CD4-positive, alpha-beta T cell (primary cell): ENCODE measurements at regions not wholly inside any gene's neighbourhood (a gene's known extent, or its start where the extent isn't known, plus 50 kb on each side); places are given as distances from the start of the nearest gene placed in this dataset.

Experiments used
- ATAC-seq: fragments of 200-7000 bp; cut with Tn5 transposase; one replicate; pipeline ENCODE4 v1.10.0; 2022; ENCODE audit warnings: mild to moderate bottlenecking; ENCODE audit not compliant: poor library complexity
- CTCF ChIA-PET: fragments of 350-600 bp; sonication (Branson Sonifier 250); formaldehyde crosslinking; loops from one replicate; lab custom pipeline; 2021; ENCODE audit warnings: antibody characterized with exemption, inconsistent platforms; lab: Charles Lee
- POLR2A ChIA-PET: fragments of 350-600 bp; sonication (Branson Sonifier 250); formaldehyde crosslinking; loops from one replicate; lab custom pipeline; 2021; ENCODE audit warnings: antibody characterized with exemption, inconsistent platforms; lab: Charles Lee
- DNase-seq, 14 experiments: peaks; one replicate each; pipeline ENCODE4 v3.0.0-alpha.2; 2013 to 2020; ENCODE audit warnings: mixed read lengths in 2 of 14
- H3K27ac ChIP-seq, 2 donors: one replicate each; pipeline versions ENCODE4 v1.5.1 to v1.7.0; 2013; ENCODE audit warnings: low read length in 2 of 2, low read depth in 1 of 2, mild to moderate bottlenecking in 1 of 2
- H3K27me3 ChIP-seq, 2 experiments: 1 replicate in 1 of 2; 2 replicates in 1 of 2; pipeline versions ENCODE4 v1.6.1 to v1.7.0; 2013; ENCODE audit warnings: low read length in 2 of 2, control low read depth in 1 of 2, mild to moderate bottlenecking in 1 of 2, moderate library complexity in 1 of 2; ENCODE audit not compliant: insufficient read depth in 2 of 2, control insufficient read depth in 1 of 2
- H3K36me3 ChIP-seq: one replicate; pipeline ENCODE4 v1.6.1; 2013; ENCODE audit warnings: low read length, control low read depth; ENCODE audit not compliant: insufficient read depth
- H3K4me1 ChIP-seq: one replicate; pipeline ENCODE4 v1.6.1; 2013; ENCODE audit warnings: low read length, control low read depth; ENCODE audit not compliant: insufficient read depth
- H3K4me3 ChIP-seq: one replicate; pipeline ENCODE4 v1.5.1; 2013; ENCODE audit warnings: mild to moderate bottlenecking, low read length, moderate library complexity
- H3K9me3 ChIP-seq, 2 experiments: 1 replicate in 1 of 2; 2 replicates in 1 of 2; pipeline versions ENCODE4 v1.6.1 to v1.7.0; 2013; ENCODE audit warnings: low read length in 2 of 2, mild to moderate bottlenecking in 2 of 2, control low read depth in 1 of 2, moderate library complexity in 1 of 2; ENCODE audit not compliant: control insufficient read depth in 1 of 2, insufficient read depth in 1 of 2
- H3K27ac Mint-ChIP-seq: one replicate; pipeline ENCODE4 v1.8.0; 2020; ENCODE audit warnings: mixed read lengths
- H3K27me3 Mint-ChIP-seq: one replicate; pipeline ENCODE4 v1.8.0; 2021; ENCODE audit warnings: mixed read lengths
- H3K36me3 Mint-ChIP-seq: one replicate; pipeline ENCODE4 v1.8.0; 2021; ENCODE audit warnings: low read depth, mixed read lengths
- H3K4me1 Mint-ChIP-seq: one replicate; pipeline ENCODE4 v1.8.0; 2021; ENCODE audit warnings: low read depth, mixed read lengths
- H3K4me3 Mint-ChIP-seq: one replicate; pipeline ENCODE4 v1.8.0; 2020; ENCODE audit warnings: mild to moderate bottlenecking, mixed read lengths
- H3K9me3 Mint-ChIP-seq: one replicate; pipeline ENCODE4 v1.8.0; 2020; ENCODE audit warnings: mixed read lengths
- intact Hi-C, 2 experiments: fragments of 100-400 bp; cut with DNase I in 1 of 2; cut with micrococcal nuclease in 1 of 2; formaldehyde crosslinking; loops; one replicate each; pipeline versions ENCODE4 v1.15.1 to v1.9.0; 2023 to 2025; cut with DNase I, micrococcal nuclease
- TF ChIP-seq, protein P1 (sequence below): fragments of 200-600 bp; IDR thresholded peaks from one replicate; pipeline ENCODE4 v1.8.0; 2022; ENCODE audit warnings: antibody characterized with exemption, mild to moderate bottlenecking

DNA sequence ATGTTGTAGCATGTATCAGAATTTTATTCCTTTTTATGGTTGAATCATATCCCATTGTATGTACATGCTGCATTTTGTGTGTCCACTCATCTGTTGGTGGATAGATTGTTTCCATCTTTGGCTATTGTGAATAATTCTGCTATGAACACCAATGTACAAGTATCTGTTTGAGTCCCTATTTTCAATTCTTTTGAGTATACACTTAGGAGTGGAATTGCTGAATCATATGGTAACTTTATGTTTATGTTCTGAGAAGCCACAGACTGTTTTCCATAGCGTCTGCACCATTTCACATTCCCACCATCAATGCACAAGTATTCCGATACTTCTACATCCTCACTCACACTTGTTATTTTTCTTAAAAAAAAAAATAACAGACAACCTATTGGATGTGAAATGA is 91.5 kb downstream of the ARF6 start:
- H3K36me3 Mint-ChIP-seq: no peaks in the 10 kb centered on the region
- ATAC-seq: no peak
- Histone ChIP-seq H3K9me3 (no peaks in the 10 kb centered on the region), H3K27ac (no peak overlapping the region), H3K4me1 (peaks cover 40% of the 10 kb centered on the region), H3K4me3 (no peak overlapping the region), H3K36me3 (no peaks in the 10 kb centered on the region), H3K27me3 (no peaks in the 10 kb centered on the region)
- CTCF ChIA-PET: no interaction called here
- H3K9me3 Mint-ChIP-seq: no peaks in the 10 kb centered on the region
- H3K4me1 Mint-ChIP-seq: peaks cover 67% of the 10 kb centered on the region
- DNase-seq: no peak
- intact Hi-C loops: no loop called here
- TF ChIP-seq, protein P1, sequence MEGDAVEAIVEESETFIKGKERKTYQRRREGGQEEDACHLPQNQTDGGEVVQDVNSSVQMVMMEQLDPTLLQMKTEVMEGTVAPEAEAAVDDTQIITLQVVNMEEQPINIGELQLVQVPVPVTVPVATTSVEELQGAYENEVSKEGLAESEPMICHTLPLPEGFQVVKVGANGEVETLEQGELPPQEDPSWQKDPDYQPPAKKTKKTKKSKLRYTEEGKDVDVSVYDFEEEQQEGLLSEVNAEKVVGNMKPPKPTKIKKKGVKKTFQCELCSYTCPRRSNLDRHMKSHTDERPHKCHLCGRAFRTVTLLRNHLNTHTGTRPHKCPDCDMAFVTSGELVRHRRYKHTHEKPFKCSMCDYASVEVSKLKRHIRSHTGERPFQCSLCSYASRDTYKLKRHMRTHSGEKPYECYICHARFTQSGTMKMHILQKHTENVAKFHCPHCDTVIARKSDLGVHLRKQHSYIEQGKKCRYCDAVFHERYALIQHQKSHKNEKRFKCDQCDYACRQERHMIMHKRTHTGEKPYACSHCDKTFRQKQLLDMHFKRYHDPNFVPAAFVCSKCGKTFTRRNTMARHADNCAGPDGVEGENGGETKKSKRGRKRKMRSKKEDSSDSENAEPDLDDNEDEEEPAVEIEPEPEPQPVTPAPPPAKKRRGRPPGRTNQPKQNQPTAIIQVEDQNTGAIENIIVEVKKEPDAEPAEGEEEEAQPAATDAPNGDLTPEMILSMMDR: no peak
- peak overlapping the region; percentile 51 for H3K27ac Mint-ChIP-seq
- no peaks in the 10 kb centered on the region for H3K27me3 Mint-ChIP-seq
- no peak overlapping the region for H3K4me3 Mint-ChIP-seq
- POLR2A ChIA-PET: interaction anchor here (1.9 kb wide), 1 partner anchor 13 kb away, joined by 5 read pairs; no protein-coding TSS in a partner anchor

DNA sequence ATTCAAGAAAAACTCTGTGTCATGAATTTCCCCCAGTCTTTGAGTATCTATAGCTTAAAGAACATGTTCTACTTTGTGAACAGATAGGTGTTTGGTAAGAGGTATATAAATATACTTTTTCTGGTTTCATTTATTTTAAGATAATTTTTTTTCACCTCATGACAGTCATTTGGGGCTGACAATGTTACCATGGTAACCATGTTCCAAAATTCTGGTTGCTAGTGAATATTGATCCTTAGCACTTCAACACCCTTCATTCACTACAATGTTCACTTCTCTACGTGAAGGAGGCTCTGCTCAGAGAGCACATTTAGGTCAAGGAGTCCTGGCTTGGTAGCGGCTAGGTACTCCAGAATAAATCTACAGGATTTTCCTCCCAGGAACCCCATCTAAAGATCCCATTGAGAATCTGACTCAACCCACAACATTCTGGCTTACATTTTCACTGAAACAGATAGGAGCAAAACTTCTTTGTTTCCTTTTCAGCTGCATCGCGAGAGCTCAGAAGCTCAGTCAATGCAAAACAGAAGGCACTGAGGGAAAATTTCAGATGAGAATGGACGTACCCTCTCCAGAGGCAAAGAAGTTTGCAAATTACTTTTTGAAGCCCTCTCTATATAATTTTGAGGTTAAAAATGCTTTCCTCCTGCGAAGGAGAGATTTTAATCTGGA is 93.6 kb downstream of the ARF6 start:
- H3K4me3 ChIP-seq: no peak overlapping the region
- TF ChIP-seq, protein P1: no peak
- Mint-ChIP-seq H3K36me3 (no peaks in the 10 kb centered on the region), H3K4me3 (peak overlapping the region; percentile 30), H3K27me3 (no peaks in the 10 kb centered on the region), H3K9me3 (no peaks in the 10 kb centered on the region), H3K4me1 (peaks cover 47% of the 10 kb centered on the region), H3K27ac (peak overlapping the region; percentile 68)
- intact Hi-C loops: no loop called here
- H3K27me3 ChIP-seq: no peaks in the 10 kb centered on the region
- ChIA-PET POLR2A (interaction anchor here (1.0 to 2.0 kb wide), 4 partner anchors 14 to 41 kb away, joined by 3 to 10 read pairs (median 4); no protein-coding TSS in a partner anchor), CTCF (interaction anchor here (1.2 kb wide), 1 partner anchor 76 kb away, joined by 3 read pairs; no protein-coding TSS in a partner anchor)
- DNase-seq (no peak), ATAC-seq (no peak)
- no peak overlapping the region for H3K27ac ChIP-seq
- H3K36me3 ChIP-seq: no peaks in the 10 kb centered on the region
- no peaks in the 10 kb centered on the region for H3K9me3 ChIP-seq
- H3K4me1 ChIP-seq: peaks cover 23% of the 10 kb centered on the region

DNA sequence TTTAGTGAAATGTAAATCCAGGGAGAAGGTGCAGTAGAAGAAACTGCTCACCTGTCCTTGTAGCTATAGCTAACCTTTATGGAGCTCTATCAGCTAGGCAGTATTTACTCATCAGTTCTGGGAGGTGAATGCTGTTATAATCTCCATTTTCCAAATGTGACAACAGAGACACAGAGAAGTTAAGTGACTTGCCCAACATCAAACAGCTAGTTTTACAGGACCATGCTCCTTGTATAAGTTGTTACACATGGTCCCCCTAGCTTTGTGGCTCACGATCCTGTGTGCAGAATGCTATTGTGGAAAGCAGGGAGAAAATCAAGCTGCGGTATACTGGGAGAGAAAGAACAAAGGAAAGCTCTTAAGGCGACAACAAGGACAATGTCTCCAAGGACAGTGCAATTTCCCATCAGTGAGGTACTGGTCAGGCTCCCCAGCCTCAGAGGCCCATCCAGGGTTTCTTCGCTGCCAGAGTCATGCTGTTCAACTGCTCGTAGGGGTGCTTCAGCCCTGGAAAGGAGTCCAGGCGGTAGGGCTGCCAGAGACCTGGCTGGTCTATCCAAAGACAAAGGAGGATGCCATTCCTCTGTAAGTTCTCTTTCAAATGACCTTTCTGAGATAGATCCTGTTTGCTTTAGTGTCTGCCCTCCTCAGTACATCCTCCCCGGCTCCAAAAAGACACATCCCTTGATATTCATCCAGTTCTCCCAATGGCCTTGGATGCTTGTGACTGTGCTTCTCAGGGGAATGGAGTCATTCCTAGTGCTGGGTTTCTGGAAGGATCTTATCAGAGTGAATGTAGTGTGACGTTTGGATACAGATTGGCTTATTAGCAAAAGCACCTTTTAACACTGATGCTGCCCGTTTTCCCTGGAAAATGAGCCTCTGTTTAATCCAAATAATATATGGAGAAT is 95.5 kb downstream of the ARF6 start:
- Histone ChIP-seq H3K4me3 (no peak overlapping the region), H3K27ac (no peak overlapping the region), H3K27me3 (no peaks in the 10 kb centered on the region), H3K4me1 (peaks cover 12% of the 10 kb centered on the region), H3K9me3 (no peaks in the 10 kb centered on the region), H3K36me3 (no peaks in the 10 kb centered on the region)
- DNase-seq: no peak
- TF ChIP-seq, protein P1: no peak
- H3K27me3 Mint-ChIP-seq: no peaks in the 10 kb centered on the region
- H3K36me3 Mint-ChIP-seq: no peaks in the 10 kb centered on the region
- H3K9me3 Mint-ChIP-seq: no peaks in the 10 kb centered on the region
- no peak overlapping the region for H3K4me3 Mint-ChIP-seq
- peaks cover 43% of the 10 kb centered on the region for H3K4me1 Mint-ChIP-seq
- intact Hi-C loops: no loop called here
- no peak for ATAC-seq
- no peak overlapping the region for H3K27ac Mint-ChIP-seq
- ChIA-PET CTCF (no interaction called here), POLR2A (interaction anchor here (0.6 to 1.6 kb wide), 5 partner anchors 11 to 120 kb away, joined by 3 to 5 read pairs (median 4); no protein-coding TSS in a partner anchor)
